ENCODE measurements at regions not wholly inside any gene's neighbourhood (a gene's known extent, or its start where the extent isn't known, plus 50 kb on each side); places are given as distances from the start of the nearest gene placed in this dataset.

GRCh38 chr4:156241896-156242295 lies 288.2 kb upstream of the CTSO start:
- no peaks in the 10 kb centered on the region for H3K27me3 ChIP-seq (replicated peaks in 1 of 7)
- H3K9me3 ChIP-seq: no peaks in the 10 kb centered on the region
- DNase-seq: no peak
- no peak overlapping the region for H3K27ac ChIP-seq
- 63 to 100% (median 87%) methylated on average over 2 of the region's 2 CpGs for WGBS, 5 donors
- H3K4me1 ChIP-seq: no peaks in the 10 kb centered on the region
- no peak overlapping the region for H3K4me3 ChIP-seq
- no peak for TF ChIP-seq POLR2AphosphoS5 (IDR thresholded peaks at IDR 0.05)
- TF ChIP-seq CTCF (IDR thresholded peaks at IDR 0.05 in 8 of 11, conservative IDR thresholded peaks at IDR 0.05 in 3 of 11): no peak
- no peak for TF ChIP-seq POLR2A (IDR thresholded peaks at IDR 0.05)
- no peaks in the 10 kb centered on the region for H3K36me3 ChIP-seq
- intact Hi-C loops (cut with DNase I; ENCODE audit: low total_unique reads): no loop called here

- no peak for DNase-seq
- H3K36me3 ChIP-seq: no peaks in the 10 kb centered on the region
- H3K9me3 ChIP-seq: peaks cover 0 to 5% (median 0%) of the 10 kb centered on the region in 8 donors
- H3K4me3 ChIP-seq: no peak overlapping the region
- intact Hi-C loops (cut with DNase I; ENCODE audit: low total_unique reads): no loop called here
- TF ChIP-seq POLR2AphosphoS5 (IDR thresholded peaks at IDR 0.05): no peak
- TF ChIP-seq POLR2A (IDR thresholded peaks at IDR 0.05): no peak
- no peak for TF ChIP-seq CTCF (IDR thresholded peaks at IDR 0.05 in 8 of 11, conservative IDR thresholded peaks at IDR 0.05 in 3 of 11)
- no peaks in the 10 kb centered on the region for H3K27me3 ChIP-seq (replicated peaks in 1 of 7)
- H3K27ac ChIP-seq: no peak overlapping the region
- WGBS, 5 donors: 72 to 93% (median 88%) methylated on average over 3 of the region's 3 CpGs
- no peaks in the 10 kb centered on the region for H3K4me1 ChIP-seq
Observed at GRCh38 chr4:156238171-156238570, 284.5 kb upstream of the CTSO start.

GRCh38 chr4:156237231-156237630 lies 283.6 kb upstream of the CTSO start:
- peaks cover 0 to 6% (median 0%) of the 10 kb centered on the region in 8 donors for H3K9me3 ChIP-seq
- intact Hi-C loops (cut with DNase I; ENCODE audit: low total_unique reads): no loop called here
- no peaks in the 10 kb centered on the region for H3K4me1 ChIP-seq
- no peak overlapping the region for H3K27ac ChIP-seq
- no peaks in the 10 kb centered on the region for H3K36me3 ChIP-seq
- DNase-seq: no peak
- H3K4me3 ChIP-seq: no peak overlapping the region
- TF ChIP-seq POLR2A (IDR thresholded peaks at IDR 0.05) (no peak), POLR2AphosphoS5 (IDR thresholded peaks at IDR 0.05) (no peak), CTCF (IDR thresholded peaks at IDR 0.05 in 8 of 11, conservative IDR thresholded peaks at IDR 0.05 in 3 of 11) (no peak)
- 78 to 88% (median 82%) methylated on average over 11 of the region's 11 CpGs for WGBS, 5 donors
- H3K27me3 ChIP-seq (replicated peaks in 1 of 7): no peaks in the 10 kb centered on the region

DNA sequence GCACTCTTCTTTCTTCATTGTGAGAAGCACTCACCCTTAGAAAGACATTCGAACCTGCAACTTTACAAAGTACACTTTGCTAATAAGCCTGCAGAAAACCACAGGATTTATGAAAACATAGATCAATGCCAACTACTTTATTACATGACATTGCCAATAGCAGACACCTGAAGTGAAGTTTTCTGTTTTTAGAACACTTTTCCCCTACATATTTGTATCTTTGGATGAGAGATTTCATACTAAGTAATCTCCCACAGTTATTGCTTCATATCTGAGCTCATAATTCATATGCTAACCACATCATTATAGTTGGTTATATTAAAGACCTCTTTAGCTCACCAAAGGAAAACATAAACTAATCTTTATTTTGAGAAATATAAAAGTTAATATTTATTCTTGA lies 276.5 kb upstream of the CTSO start:
- H3K9me3 ChIP-seq: peaks cover 0 to 6% (median 0%) of the 10 kb centered on the region in 8 donors
- intact Hi-C loops (cut with DNase I; ENCODE audit: low total_unique reads): no loop called here
- 71 to 93% (median 78%) methylated on average over 1 of the region's 1 CpG for WGBS, 5 donors

More for the DNA sequence above, 276.5 kb upstream of the CTSO start:
- H3K4me3 ChIP-seq: no peak overlapping the region
- H3K27ac ChIP-seq: no peak overlapping the region
- TF ChIP-seq POLR2A (IDR thresholded peaks at IDR 0.05): no peak
- no peak for TF ChIP-seq CTCF (IDR thresholded peaks at IDR 0.05 in 8 of 11, conservative IDR thresholded peaks at IDR 0.05 in 3 of 11)
- TF ChIP-seq POLR2AphosphoS5 (IDR thresholded peaks at IDR 0.05): no peak
- H3K4me1 ChIP-seq: no peaks in the 10 kb centered on the region
- H3K27me3 ChIP-seq (replicated peaks in 1 of 7): no peaks in the 10 kb centered on the region
- DNase-seq: no peak
- H3K36me3 ChIP-seq: no peaks in the 10 kb centered on the region

Measured in spleen (tissue), 11 donors.